ENCODE measurements at regions not wholly inside any gene's neighbourhood (a gene's known extent, or its start where the extent isn't known, plus 50 kb on each side); places are given as distances from the start of the nearest gene placed in this dataset.

DNA sequence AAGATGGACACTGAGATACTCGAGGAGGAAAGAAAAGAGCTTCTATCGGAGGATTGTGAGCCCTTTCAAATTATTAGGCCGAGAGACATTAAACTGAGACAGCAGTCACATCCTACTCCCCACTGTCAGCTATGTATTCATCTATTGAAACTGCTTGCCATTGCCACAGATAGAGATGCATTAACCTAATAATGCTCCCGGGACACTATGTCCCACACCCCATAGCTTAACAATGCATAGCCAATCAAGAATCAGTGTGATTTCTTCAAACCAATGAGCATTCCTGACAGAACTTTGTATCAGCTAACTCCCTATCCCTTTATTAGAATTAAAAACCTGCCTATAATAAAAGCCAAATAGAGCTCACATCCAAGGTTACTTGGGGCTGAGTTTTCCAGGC, 118.1 kb upstream of the NEIL3 start:
- DNase-seq: no peak

DNA sequence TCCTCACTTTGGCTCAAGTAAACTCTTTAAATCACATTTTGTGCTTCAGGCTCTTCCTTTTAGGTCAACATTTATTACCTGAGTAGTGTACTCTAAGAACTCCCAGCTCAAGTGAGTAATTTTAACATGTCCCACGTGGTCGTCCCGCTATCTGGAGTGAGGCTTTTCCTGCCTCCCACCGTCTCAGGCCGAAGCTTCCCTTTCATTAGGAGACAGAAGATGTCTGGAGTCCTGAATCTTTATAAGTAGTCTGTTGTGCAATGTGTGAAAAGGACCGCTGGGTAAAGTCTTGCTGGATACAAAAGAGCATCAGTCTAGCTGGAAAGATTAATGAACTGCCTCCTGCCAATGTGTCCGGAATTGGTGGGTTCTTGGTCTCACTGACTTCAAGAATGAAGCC, 117.7 kb upstream of the NEIL3 start:
- DNase-seq: no peak

DNA sequence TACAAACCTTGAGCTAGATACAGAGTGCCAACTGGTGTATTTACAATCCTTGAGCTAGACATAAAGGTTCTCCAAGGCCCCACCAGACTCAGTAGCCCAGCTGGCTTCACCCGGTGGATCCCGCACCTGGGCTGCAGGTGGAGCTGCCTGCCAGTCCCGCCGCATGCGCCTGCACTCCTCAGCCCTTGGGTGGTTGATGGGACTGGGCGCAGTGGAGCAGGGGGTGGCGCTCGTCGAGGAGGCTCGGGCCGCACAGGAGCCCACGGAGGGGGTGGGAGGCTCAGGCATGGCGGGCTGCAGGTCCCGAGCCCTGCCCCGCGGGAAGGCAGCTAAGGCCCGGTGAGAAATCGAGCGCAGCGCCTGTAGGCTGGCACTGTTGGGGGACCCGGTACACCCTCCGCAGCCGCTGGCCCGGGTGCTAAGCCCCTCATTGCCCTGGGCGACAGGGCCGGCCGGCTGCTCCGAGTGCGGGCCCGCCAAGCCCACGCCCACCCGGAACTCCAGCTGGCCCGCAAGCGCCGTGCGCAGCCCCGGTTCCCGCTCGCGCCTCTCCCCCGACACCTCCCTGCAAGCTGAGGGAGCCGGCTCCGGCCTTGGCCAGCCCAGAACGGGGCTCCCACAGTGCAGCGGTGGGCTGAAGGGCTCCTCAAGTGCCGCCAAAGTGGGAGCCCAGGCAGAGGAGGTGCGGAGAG, 116.5 kb upstream of the NEIL3 start:
- DNase-seq: peak; percentile 5

DNA sequence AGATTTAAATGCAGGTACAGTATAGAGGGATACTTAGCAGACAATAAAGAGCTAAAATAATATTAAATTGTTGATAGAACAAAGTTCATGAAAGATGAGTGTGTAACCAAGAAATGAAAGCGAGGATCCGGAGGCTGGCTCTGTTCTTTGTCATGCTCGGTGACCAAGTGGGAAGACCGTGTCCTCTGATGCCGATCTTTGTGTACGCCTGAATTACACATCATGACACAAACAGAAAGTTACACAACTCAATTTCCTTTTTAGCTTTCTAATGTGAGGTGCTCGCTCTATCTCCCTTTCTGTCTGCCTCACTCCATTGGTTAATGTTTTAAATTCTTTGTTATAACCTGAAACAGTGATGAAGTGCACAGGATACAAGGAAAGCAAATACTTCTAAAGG, 114.8 kb upstream of the NEIL3 start:
- no peak for DNase-seq

DNA sequence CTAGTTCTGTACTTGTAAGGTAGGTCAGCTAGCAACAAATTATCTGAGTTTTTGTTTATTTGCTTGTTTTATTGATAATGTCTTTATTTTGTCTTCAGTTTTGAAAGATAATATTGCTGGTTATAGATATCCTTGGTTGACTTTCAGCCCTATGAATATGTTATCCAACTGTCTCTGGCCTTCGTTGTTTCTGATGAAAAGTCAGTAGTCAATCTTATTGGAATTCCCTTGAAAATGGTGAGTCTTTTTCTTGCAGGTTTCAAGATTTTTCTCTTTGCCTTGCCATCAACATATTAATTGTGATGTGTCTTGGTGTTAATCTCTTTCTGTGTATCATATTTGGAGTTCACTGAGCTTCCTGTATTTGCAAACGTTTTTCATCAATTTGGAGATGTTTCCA, 113.1 kb upstream of the NEIL3 start:
- no peak for DNase-seq

DNA sequence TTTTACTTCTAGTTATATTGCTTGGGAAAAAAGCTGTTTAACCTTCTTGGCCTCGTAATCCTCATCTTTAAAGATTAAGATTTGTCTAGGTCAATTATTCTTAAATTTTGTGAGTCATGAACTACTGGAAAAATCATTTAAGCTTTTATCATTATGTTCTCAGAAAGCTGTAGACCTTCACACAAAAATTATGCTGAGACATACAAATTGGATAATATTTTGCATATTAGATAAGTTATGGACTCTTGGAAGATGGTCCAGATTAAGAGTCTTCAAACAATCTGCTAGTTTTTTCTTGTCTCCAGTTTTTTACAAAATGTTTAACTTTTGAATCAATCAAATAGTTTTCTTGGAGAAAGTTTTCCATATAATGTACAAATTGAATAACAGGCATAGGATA, 108.1 kb upstream of the NEIL3 start:
- DNase-seq: no peak

DNA sequence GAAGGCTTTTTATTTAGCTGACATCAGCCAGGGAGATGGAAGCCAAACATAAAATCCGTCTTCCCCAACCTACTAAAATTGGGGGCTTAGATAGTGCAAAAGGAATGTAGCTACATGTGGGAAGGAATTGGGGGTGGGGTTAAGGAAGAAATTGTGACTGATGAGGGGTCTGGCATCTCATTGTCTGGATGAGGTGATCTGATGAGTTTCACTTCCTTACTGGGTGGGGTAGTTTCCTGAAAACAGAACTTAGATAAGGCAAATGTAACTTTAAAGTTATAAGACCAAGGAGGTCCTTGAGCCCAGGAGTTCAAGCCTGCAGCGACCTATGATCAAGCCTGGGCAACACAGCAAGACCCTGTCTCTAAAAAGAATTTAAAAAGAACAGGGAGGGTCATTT, 105.5 kb upstream of the NEIL3 start:
- no peak for DNase-seq

DNA sequence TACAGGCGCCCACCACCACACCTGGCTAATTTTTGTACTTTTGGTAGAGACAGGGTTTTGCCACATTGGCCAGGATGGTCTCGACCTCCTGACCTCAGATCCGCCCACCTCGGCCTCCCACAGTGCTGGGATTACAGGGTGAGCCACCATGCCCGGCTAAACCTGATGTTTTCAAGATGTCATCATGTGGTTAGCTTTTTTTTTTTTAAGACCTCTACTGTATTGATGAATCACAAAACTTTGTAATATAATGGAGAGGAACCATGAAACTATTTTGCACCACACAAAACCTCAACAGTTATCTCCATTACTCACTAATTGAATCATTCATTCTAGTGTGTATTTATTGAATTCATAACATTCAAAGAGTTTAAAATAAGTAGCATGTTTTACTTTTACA, 94.7 kb upstream of the NEIL3 start:
- DNase-seq: no peak

DNA sequence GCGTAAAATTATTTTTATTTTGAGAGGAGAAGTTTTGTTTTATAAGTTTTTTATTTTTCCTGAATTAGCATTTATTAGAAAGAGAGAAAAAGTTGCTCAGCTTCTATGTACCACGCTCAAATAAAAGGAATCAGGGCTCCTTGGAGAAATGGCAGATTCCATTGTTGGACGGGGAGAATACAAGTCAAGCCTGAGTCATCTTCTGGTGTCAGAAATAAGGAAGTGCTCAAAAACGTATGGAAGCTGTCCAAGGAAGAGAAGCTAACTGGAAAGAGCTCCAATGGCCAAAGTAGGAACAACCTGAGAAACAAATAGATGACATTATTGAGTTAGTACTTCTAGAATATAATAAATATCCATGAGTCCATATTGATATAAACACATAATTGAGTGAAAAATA, 89.3 kb upstream of the NEIL3 start:
- no peak for DNase-seq

DNA sequence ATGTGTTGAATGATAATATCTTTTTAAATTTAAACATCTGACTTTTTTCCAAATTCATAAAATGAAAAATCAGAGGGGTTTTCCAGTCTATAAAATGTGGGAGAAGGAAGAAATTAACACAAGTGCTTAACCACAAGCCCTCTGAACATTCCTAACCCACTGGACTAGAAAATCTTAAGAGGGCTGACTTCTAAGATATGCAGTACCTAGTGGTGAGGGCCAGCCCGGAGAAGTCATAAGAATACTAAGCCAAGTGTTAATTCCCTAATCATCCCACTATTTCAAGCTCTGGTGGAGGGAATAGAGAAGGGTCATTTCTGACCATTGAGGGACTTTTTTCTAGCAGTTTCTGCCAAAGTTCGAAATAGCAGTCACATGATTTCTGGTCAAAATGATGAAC, 86.9 kb upstream of the NEIL3 start:
- no peak for DNase-seq

DNA sequence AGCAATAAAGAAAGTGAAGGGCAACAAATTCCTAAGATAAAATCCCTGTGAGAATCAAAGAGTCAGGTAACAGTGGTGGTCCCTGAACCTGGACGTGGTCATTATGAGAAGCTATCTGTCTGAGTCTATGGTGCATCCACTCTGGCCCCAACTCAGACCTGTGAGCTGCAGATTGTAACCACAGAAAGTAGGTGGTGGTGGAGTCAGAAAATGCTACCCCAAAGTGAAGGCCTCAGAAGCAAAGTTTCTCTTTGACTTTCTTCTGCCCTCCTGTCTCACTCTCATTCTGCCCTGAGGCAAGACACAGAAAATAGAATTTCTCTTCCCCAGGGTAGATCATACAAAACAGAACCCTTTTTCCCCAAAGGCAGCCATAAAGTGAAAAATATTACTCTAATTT, 84.1 kb upstream of the NEIL3 start:
- no peak for DNase-seq

DNA sequence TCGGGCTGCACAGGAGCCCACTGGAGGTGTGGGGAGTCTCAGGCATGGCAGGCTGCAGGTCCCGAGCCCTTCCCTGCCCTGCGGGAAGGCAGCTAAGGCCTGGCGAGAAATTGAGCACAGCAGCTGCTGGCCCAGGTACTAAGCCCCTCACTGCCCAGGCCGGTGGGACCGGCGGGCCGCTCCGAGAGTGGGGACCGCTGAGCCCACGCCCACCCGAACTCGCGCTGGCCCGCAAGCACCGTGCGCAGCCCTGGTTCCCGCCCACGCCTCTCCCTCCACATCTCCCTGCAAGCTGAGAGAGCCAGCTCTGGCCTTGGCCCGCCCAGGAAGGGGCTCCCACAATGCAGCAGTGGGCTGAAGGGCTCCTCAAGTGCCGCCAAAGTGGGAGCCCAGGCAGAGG, 82.0 kb upstream of the NEIL3 start:
- DNase-seq: no peak

DNA sequence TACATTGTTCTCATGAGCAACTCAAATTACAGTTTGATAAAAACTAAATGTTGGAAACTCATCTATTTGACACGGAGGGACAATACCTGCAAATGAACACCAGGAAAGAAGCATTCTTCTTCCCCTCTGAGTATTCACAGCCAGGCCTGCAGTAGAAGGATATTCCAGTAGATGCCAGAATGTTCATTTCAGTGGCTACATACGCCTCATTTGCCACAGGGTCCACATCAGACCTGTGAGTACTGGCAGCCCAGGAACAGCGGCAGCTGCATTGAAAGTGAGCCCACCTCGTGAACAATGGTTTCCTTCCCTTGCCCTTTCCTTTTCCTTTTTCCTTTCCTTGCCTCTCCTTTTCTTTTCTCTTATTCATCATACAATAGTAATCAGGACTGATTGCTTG, 81.1 kb upstream of the NEIL3 start:
- DNase-seq: no peak

DNA sequence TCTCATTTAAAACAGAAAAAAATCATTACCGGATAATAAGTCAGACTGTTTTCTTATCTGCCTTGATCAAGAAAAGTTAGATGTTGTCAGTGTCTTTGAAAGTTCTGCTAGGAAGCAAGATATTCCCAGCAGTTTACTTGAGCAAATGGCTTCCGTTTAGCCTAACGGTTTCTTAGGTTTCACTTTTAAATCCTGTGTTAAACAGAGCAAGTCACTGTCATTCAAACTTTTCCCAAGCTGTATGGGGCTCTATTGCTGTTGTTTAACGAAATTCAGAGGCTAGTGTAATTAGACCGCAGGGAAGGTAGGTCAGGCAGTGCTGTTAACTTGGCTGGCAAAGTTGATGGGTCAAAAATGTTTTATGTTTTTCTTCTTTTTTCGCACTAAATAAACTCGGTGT, 80.3 kb upstream of the NEIL3 start:
- DNase-seq: no peak

DNA sequence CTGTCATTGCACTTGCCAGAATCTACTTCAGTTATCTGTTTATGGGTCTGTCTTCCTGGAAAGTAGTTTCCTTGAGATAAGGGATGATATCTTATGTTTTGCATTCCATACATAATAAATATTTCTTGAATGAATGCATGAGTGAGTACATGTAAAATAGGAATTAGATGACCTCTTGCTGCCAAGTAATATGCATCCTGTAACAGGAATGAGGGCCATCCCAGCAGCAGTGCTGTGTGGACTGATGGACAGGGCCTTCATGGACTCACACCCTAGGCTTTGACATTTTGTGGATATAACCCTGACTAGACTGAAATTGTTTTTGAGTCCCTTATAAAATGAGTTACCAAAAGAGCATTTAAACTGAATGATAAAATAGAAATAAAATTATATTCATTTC, 77.2 kb upstream of the NEIL3 start:
- no peak for DNase-seq

DNA sequence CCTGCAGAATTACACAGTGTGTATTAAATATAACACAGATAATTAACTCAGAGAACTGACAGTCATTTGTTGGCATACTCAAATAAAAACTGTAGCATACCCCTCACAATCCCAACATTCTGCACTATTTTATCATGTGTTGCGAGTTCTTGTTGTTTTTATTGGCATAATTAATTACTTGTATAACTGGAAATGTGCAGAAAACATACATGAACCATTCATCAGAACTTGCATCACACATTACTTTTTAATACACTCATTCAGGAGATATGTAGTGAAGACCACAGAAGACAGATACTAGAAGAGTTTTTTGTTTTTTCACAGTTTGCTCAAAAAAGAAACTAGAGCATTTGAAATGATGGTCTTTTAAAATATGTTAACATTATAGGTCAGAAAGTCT, 74.6 kb upstream of the NEIL3 start:
- no peak for DNase-seq

DNA sequence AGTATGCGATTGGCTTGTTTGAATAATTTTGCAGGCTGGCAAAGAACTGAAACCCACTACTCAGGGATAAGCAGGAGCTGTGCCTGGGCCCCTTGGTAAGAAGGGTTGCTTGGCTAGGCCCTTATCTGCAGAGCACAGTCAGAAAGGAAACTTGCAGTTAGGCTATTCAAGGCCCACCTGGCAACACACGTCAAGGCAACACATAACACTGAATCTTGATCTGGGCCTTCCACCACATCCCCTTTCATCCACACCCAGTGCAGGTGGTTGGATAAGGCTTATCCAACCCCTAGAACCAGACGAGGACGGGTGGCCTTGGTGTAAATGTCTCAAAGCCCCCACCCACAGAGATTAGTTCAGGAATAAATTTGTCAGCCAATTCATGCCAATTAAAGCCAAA, 72.8 kb upstream of the NEIL3 start:
- DNase-seq: no peak

DNA sequence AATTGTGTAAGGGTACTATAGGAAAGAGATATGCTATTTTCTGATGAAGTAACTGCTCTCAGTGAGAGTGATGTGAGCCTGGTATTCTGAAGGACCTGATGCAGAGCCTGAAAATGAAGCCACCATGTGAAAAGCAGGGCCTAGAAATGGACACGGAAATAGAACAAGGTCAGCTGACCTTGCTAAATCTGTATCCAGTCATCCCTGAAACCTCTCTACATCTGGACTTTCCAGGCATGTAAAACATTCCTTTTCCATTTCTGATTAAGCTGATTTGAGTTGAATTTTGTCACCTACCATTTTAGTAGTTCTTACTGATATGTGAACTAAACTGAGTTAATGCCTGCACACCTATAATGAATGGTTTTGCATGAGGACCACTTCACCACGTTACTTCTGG, 72.4 kb upstream of the NEIL3 start:
- no peak for DNase-seq

DNA sequence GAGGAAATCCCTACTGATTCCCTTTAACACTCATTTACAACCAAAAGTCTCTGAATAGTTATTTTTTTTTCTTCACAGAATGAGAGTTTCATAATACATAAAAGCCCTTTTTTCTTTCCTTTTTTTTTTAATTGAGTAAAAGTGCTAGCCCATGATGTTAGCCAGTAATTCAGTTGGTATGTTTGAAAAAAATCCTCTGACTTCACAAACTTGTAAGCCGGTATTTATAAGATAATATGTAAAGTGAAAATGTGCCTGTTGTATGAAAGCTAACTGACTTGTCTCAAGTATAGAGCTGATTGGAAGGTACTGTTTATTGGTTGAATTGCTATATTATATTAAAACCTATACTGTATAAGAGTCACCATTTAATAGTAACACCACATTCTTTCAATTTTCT, 70.2 kb upstream of the NEIL3 start:
- no peak for DNase-seq

DNA sequence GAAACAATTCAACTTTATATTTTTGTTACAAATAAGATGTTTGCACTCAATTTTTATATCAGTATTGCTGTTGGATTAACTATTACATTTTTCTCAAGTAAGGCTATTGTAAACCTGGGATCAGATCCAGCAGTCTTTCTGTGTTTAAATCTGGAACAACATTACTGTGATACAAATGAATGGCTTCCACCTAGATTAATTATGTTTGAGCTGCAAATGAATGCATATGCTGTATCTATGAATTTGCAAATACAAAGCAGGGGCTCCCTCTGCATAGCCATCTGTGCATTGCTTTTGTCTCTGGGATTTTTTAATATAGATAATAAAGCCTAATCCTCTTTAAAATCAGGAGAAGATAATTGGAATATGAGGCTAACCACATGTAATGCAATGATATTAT, 69.8 kb upstream of the NEIL3 start:
- no peak for DNase-seq

DNA sequence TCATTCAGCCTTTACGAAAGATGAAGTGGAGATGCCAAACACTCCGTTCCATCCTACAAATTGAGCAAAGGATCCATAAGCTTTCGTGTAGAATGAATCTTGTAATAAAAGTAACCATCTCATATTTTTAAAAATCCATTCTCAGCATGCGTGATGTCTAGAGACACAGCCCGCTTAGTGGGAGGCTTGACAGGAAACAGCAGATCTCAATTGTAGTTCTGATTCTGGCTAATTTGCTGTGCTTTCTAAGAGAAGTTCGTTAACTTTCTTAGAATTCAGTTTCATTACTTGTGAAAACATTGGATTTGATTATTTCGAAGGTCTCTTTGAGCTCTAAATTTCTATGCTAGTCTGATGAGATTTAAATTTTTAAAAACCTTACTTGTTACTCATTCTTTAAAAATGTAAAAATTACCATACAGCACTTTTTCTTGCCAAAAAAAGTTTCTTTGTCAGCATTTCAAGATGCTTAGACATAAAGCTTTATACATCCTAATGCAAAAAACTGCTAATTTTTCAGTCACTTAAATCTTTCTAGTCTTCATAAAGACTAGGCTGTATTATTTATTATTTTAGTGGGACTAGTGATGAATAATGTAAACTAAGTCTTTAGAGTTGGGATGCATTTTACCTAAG, 66.9 kb upstream of the NEIL3 start:
- no peak for DNase-seq

DNA sequence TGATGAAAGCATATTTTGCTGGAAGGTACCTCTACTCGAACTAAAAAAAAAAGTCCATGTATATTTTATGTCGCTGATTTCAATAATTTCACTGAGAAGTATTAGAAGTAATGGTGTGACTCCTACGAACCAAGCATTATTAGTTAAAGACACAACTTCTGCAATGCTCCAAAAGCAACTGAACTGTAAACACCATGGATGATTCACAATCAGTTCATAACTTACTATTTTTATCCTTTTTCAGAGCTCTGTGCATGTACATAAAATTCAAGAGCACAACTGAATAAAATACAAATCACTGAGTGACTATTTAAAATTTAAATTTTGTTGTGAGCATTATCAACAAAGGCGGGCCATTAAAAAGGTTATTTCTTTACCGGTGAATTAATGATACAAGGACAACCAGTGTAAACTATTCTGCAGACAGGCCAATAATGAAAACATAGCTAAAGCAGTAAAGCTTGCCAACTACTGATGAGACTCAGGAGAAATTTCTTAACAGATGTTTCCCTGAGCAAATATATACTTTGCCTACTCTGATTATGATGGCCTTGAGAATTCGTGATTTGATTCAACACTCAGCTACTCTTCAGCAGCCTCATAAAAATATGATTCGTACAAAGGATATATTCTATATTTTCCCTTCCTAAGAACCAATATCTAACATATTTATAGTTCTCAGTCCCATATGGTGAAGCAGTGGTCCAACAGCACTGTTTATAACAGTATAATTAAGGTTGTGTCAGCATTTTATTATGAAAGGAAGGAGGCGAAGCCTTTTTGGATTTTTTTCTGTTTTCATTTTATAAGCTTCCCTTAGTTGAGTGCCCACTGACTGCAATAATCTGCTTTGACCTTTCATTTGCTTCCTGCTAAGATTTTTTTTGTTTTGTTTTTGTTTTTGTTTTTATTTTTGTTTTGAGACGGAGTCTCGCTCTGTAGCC, 62.8 kb upstream of the NEIL3 start:
- no peak for DNase-seq

DNA sequence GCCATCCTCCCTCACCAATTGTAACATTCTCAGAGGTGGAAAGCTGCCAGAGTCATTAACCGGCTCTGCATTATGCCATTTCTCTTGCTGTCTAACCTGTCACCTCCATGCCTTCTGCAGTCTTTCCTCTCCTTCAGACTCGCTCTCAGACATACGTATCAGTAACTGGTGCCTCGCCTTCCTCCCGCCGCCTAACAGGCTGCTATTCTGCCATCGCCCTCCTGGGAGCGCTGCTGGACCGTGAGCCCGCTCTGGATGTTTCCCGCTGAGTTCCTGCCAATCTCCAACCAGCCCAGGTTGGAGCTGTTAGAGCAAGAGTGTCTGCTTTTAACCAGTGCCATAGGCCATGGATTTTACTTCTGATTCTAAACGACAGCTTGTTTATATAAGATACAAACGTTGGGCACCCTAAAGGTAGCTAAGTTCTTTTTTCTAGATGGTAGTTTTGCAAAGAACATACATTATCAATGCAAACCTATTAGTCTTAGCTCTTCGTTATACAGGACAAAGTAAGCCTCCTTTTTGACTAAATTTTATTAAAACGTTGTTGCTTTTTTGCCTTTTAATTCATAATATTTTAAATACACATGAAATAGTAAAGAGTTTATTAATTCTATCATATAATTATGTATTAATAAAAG, 59.5 kb upstream of the NEIL3 start:
- DNase-seq: no peak

DNA sequence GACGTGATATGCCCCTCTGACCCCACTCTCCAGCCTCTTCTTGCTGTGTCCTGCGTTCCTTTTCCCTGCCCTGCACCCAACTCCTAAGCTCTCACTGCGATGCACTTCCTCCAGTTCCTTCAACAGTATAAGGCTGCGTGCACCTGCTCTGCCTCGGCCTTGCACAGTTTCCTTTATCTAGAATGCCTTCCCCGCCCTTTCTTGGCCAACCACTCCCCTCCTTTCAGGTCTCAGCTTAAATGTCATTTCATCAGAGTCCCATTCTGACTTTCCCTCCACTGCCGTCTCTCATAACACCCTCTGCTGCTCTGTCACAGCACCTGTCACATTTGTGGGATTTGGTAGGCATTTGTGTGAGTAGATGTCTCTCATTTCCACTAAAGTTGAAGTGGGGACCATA, 58.4 kb upstream of the NEIL3 start:
- DNase-seq: no peak

Measured in NCI-H510A (cell line).